Osteocyte (in vitro differentiated cells): ENCODE measurements at regions not wholly inside any gene's neighbourhood (a gene's known extent, or its start where the extent isn't known, plus 50 kb on each side); places are given as distances from the start of the nearest gene placed in this dataset.

Source experiments
- DNase-seq: peaks from one replicate; pipeline ENCODE4 v3.0.0; 2021; ENCODE audit warnings: mixed read lengths; ENCODE audit not compliant: unreplicated experiment; ENCODE audit errors: extremely low spot score
- H3K27ac Mint-ChIP-seq: one replicate; pipeline ENCODE4 v1.8.0; 2021; ENCODE audit warnings: mild to moderate bottlenecking, mixed read lengths; ENCODE audit not compliant: unreplicated experiment
- H3K27me3 Mint-ChIP-seq: one replicate; pipeline ENCODE4 v1.8.0; 2021; ENCODE audit warnings: mixed read lengths; ENCODE audit not compliant: unreplicated experiment
- H3K36me3 Mint-ChIP-seq: one replicate; pipeline ENCODE4 v1.8.0; 2021; ENCODE audit warnings: mixed read lengths; ENCODE audit not compliant: unreplicated experiment
- H3K4me1 Mint-ChIP-seq: one replicate; pipeline ENCODE4 v1.8.0; 2021; ENCODE audit warnings: mixed read lengths; ENCODE audit not compliant: unreplicated experiment
- H3K4me3 Mint-ChIP-seq: one replicate; pipeline ENCODE4 v1.8.0; 2021; ENCODE audit warnings: mild to moderate bottlenecking, moderate library complexity, mixed read lengths; ENCODE audit not compliant: unreplicated experiment
- H3K9me3 Mint-ChIP-seq: one replicate; pipeline ENCODE4 v1.8.0; 2021; ENCODE audit warnings: mixed read lengths; ENCODE audit not compliant: unreplicated experiment
- CTCF ChIP-seq: fragments of 200-600 bp; sonication (generic); IDR thresholded peaks from 2 replicates; pipeline ENCODE4 v1.5.0; 2021; ENCODE audit warnings: antibody characterized with exemption, mild to moderate bottlenecking, moderate library complexity

- no peak for TF ChIP-seq CTCF
- H3K4me1 Mint-ChIP-seq = no peaks in the 10 kb centered on the region
- H3K36me3 Mint-ChIP-seq = no peaks in the 10 kb centered on the region
- no peak overlapping the region for H3K4me3 Mint-ChIP-seq
- peaks cover 19% of the 10 kb centered on the region for H3K9me3 Mint-ChIP-seq
- no peak overlapping the region for H3K27ac Mint-ChIP-seq
- H3K27me3 Mint-ChIP-seq = peaks cover 15% of the 10 kb centered on the region
- no peak for DNase-seq
Observed at GRCh38 chr5:133718457-133718856, 106.1 kb upstream of the FSTL4 start.

GRCh38 chr5:133716532-133717183 lies 104.3 kb upstream of the FSTL4 start:
- Mint-ChIP-seq H3K27me3 (peaks cover 20% of the 10 kb centered on the region), H3K4me1 (no peaks in the 10 kb centered on the region), H3K36me3 (no peaks in the 10 kb centered on the region), H3K9me3 (peaks cover 8% of the 10 kb centered on the region), H3K4me3 (no peak overlapping the region), H3K27ac (no peak overlapping the region)
- DNase-seq = no peak
- TF ChIP-seq CTCF = no peak

GRCh38 chr5:133715616-133716015 lies 103.3 kb upstream of the FSTL4 start:
- no peak overlapping the region for H3K27ac Mint-ChIP-seq
- no peaks in the 10 kb centered on the region for H3K36me3 Mint-ChIP-seq
- H3K27me3 Mint-ChIP-seq = peaks cover 20% of the 10 kb centered on the region
- H3K4me1 Mint-ChIP-seq = no peaks in the 10 kb centered on the region
- TF ChIP-seq CTCF = no peak
- DNase-seq = no peak
- H3K4me3 Mint-ChIP-seq = no peak overlapping the region
- no peaks in the 10 kb centered on the region for H3K9me3 Mint-ChIP-seq

GRCh38 chr5:133715216-133715615 lies 102.9 kb upstream of the FSTL4 start:
- no peaks in the 10 kb centered on the region for H3K4me1 Mint-ChIP-seq
- no peaks in the 10 kb centered on the region for H3K9me3 Mint-ChIP-seq
- peaks cover 20% of the 10 kb centered on the region for H3K27me3 Mint-ChIP-seq
- TF ChIP-seq CTCF = no peak
- H3K4me3 Mint-ChIP-seq = no peak overlapping the region
- no peak for DNase-seq
- no peak overlapping the region for H3K27ac Mint-ChIP-seq
- no peaks in the 10 kb centered on the region for H3K36me3 Mint-ChIP-seq

GRCh38 chr5:133714161-133714915 lies 102.0 kb upstream of the FSTL4 start:
- DNase-seq = no peak
- Mint-ChIP-seq H3K4me3 (no peak overlapping the region), H3K27ac (no peak overlapping the region), H3K4me1 (peaks cover 6% of the 10 kb centered on the region), H3K36me3 (no peaks in the 10 kb centered on the region), H3K9me3 (no peaks in the 10 kb centered on the region), H3K27me3 (peaks cover 17% of the 10 kb centered on the region)
- no peak for TF ChIP-seq CTCF
